VCaP (cell line): ENCODE measurements at regions not wholly inside any gene's neighbourhood (a gene's known extent, or its start where the extent isn't known, plus 50 kb on each side); places are given as distances from the start of the nearest gene placed in this dataset.

Source experiments
- H3K27ac ChIP-seq: fragments of 450-650 bp; 2 replicates; pipeline ENCODE4 v1.5.1; 2017
- CTCF ChIP-seq: fragments of 450-650 bp; conservative IDR thresholded peaks from 2 replicates; pipeline ENCODE4 v1.5.1; 2017; ENCODE audit warnings: mild to moderate bottlenecking, moderate library complexity

GRCh38 chr3:151979906-151980305, 106.5 kb downstream of the SUCNR1 start:
- TF ChIP-seq CTCF: no peak
- no peak overlapping the region for H3K27ac ChIP-seq

GRCh38 chr3:151983538-151983937, 110.1 kb downstream of the SUCNR1 start:
- TF ChIP-seq CTCF: no peak
- H3K27ac ChIP-seq: no peak overlapping the region

GRCh38 chr3:151985787-151986430, 112.5 kb downstream of the SUCNR1 start:
- peak overlapping the region; percentile 40 for H3K27ac ChIP-seq
- no peak for TF ChIP-seq CTCF

GRCh38 chr3:151987893-151988292, 114.5 kb downstream of the SUCNR1 start:
- no peak overlapping the region for H3K27ac ChIP-seq
- TF ChIP-seq CTCF: no peak

GRCh38 chr3:151989621-151990020, 116.2 kb downstream of the SUCNR1 start:
- H3K27ac ChIP-seq: no peak overlapping the region
- TF ChIP-seq CTCF: no peak

- no peak overlapping the region for H3K27ac ChIP-seq
- no peak for TF ChIP-seq CTCF
Measured at GRCh38 chr3:151990696-151991376, 117.4 kb downstream of the SUCNR1 start.

- TF ChIP-seq CTCF: no peak
- H3K27ac ChIP-seq: no peak overlapping the region
Measured at GRCh38 chr3:151992326-151993041, 119.0 kb downstream of the SUCNR1 start.
